GM12864 (cell line): ENCODE measurements at regions not wholly inside any gene's neighbourhood (a gene's known extent, or its start where the extent isn't known, plus 50 kb on each side); places are given as distances from the start of the nearest gene placed in this dataset.

Experiments
- DNase-seq: peaks from one replicate; pipeline ENCODE4 v3.0.0-alpha.2; 2011; ENCODE audit warnings: low read depth
- H3K4me3 ChIP-seq: 2 replicates; pipeline ENCODE4 v1.5.1; 2011; ENCODE audit warnings: mild to moderate bottlenecking, low read depth, low read length, control low read depth
- CTCF ChIP-seq: IDR thresholded peaks from 2 replicates; pipeline ENCODE4 v1.5.1; 2011; ENCODE audit warnings: low read depth, mild to moderate bottlenecking, moderate library complexity, low read length, control low read depth, inconsistent platforms; ENCODE audit errors: missing control alignments

DNA sequence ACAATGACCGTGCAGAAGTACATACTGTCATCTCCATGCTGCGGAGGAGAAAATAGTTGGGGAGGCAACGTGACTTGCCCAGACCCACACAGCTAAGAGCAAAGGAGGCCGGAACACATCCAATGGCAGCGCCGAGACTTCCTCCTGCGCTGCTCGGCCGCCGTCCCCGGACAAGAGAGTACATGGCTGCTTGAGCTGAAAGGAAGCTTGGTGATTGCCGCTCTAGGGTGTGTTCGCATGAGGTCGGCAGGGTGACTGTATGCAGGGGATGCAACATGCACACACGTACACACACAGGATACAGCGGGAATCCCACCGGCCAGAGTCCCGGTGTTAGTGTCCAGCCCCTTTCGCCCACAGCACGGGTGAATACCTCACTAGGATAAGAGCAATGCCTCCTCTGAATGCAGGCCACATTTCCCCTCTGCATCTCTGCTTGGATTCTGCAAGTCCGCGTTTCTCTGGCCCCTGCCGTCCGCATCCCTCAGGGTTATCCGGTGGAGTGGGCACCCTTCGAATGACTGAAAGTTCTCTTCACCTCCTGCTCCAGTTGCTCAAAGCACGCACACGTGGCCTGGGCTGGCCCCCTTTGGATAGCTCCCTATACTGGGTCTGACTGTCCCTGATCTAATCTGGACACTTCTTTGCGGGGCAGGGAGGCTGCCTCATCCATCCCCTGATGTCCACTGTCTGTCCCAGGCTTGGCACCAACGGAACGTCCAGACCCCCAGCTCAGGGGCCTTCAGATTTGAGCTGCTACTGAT, 78.8 kb downstream of the GSC start:
- no peak for DNase-seq
- TF ChIP-seq CTCF, result no peak
- no peak overlapping the region for H3K4me3 ChIP-seq

DNA sequence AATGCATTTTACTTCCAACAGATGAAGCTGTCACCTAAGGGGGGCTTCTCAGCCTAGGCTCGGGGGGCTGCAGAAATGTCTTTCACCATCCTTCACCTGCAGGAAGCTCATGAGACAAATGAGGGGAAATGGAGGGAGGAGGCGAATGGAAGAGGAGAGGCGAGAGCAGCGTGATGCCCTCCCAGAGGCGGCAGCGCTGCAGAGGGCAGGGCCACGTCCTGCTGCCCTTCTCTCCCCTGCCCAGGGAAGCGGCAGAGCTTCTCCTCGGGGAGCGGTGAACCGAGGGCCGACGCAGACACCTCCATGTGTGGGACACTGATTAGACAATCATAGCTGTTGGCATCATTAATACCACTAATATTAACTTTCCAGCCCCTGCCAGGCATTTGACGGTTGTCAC, 78.3 kb downstream of the SERPINA3 start:
- DNase-seq, result no peak
- H3K4me3 ChIP-seq, result no peak overlapping the region
- TF ChIP-seq CTCF, result no peak

DNA sequence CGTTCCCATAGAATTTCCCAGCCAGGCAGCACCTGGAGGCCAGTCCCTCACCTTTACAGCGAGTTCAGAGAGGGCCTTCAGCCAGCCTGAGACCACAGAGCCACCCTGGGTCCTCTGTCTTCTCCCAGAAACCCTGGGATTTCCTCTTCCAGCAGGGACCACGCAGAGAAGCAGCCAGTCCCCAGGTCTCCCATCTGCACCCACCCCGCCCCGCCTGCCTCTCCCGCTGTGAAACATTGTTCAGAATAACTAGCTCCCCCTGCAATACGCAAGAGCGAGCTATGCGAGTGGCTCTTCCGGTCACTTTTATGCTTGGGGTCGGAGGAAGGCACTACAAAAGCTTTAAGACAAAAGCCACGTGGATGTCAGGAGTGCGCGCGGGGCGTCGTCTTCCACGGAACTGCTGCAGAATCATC, 77.8 kb downstream of the SERPINA3 start:
- no peak overlapping the region for H3K4me3 ChIP-seq
- no peak for TF ChIP-seq CTCF
- no peak for DNase-seq

- DNase-seq, result no peak
- peak; percentile 93 for TF ChIP-seq CTCF
- no peak overlapping the region for H3K4me3 ChIP-seq
Observed at GRCh38 chr14:94689218-94689984, 77.2 kb downstream of the SERPINA3 start.

DNA sequence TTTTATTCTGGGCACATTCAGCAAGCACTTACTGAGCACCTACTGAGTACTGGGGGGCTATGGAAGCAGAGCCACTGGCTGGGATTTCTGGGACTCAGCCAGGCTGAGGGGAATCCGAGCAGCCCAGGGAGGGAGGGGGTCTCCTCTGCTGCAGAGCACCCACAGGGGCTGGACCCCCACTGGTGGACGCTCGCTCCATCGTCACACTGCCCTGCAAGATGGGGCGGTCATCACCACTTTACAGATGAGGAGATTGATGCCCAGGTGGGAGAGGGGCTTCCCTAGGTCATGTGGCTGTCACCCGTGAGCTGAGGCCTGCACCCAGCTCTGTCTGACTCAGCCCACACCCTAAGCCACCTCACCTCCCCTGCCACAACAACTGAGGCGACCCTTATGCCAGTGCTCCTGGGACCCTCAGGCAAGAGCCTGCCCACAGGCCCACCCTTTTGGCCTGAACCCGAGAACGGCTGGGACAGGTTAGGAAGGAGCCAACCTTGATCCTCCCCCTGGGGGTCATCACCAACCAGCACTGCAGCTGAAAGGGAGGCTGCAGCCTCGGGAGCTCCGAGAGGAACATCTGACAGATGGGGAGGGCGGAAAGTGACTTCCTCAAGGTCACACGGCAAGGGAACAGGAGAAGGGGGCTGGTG, 74.4 kb downstream of the SERPINA3 start:
- DNase-seq, result no peak
- TF ChIP-seq CTCF, result no peak
- no peak overlapping the region for H3K4me3 ChIP-seq

- no peak for TF ChIP-seq CTCF
- H3K4me3 ChIP-seq, result no peak overlapping the region
- no peak for DNase-seq
Observed at GRCh38 chr14:94685681-94686485, 73.7 kb downstream of the SERPINA3 start.
